GM10248 (cell line): ENCODE measurements at regions not wholly inside any gene's neighbourhood (a gene's known extent, or its start where the extent isn't known, plus 50 kb on each side); places are given as distances from the start of the nearest gene placed in this dataset.

Experiments used
- CTCF ChIA-PET: fragments of 300-600 bp; sonication (Branson Sonifier 250); formaldehyde crosslinking; extraction: SDS; loops from one replicate; lab custom pipeline; 2021; ENCODE audit warnings: antibody characterized with exemption; lab: Yijun Ruan, JAX
- POLR2A ChIA-PET: fragments of 350-650 bp; sonication (Branson Sonifier 250); formaldehyde crosslinking; extraction: SDS; loops from one replicate; lab custom pipeline; 2020; ENCODE audit warnings: antibody characterized with exemption; lab: Yijun Ruan, JAX
- DNase-seq: peaks from one replicate; pipeline ENCODE4 v3.0.0; 2012; ENCODE audit errors: extremely low spot score
- CTCF ChIP-seq: IDR thresholded peaks from 2 replicates; pipeline ENCODE4 v1.5.1; 2012; ENCODE audit warnings: mild to moderate bottlenecking, low read depth; ENCODE audit errors: extremely low read depth, missing control alignments, control extremely low read depth

GRCh38 chr20:54716790-54717189 is 241.4 kb downstream of the DOK5 start:
- no peak for TF ChIP-seq CTCF
- DNase-seq: no peak
- ChIA-PET POLR2A (no interaction called here), CTCF (no interaction called here)

GRCh38 chr20:54716174-54716747 is 240.9 kb downstream of the DOK5 start:
- POLR2A ChIA-PET: no interaction called here
- CTCF ChIA-PET: interaction anchor here (1.1 kb wide), 1 partner anchor 35 kb away, joined by 3 read pairs; no protein-coding TSS in a partner anchor
- TF ChIP-seq CTCF: no peak
- no peak for DNase-seq

- no peak for TF ChIP-seq CTCF
- ChIA-PET POLR2A (no interaction called here), CTCF (interaction anchor here (1.1 kb wide), 1 partner anchor 34 kb away, joined by 3 read pairs; no protein-coding TSS in a partner anchor)
- DNase-seq: no peak
Observed at GRCh38 chr20:54714817-54715216, 239.4 kb downstream of the DOK5 start.

GRCh38 chr20:54713727-54714126 is 238.3 kb downstream of the DOK5 start:
- POLR2A ChIA-PET: no interaction called here
- CTCF ChIA-PET: interaction anchor here (1.8 kb wide), 1 partner anchor 15 kb away, joined by 3 read pairs; no protein-coding TSS in a partner anchor
- DNase-seq: no peak
- no peak for TF ChIP-seq CTCF

- ChIA-PET POLR2A (no interaction called here), CTCF (no interaction called here)
- TF ChIP-seq CTCF: no peak
- no peak for DNase-seq
Observed at GRCh38 chr20:54711071-54711470, 235.7 kb downstream of the DOK5 start.

GRCh38 chr20:54710341-54710740 is 234.9 kb downstream of the DOK5 start:
- no peak for TF ChIP-seq CTCF
- ChIA-PET CTCF (no interaction called here), POLR2A (no interaction called here)
- no peak for DNase-seq
